Fibroblast of lung (primary cell): ENCODE measurements at regions not wholly inside any gene's neighbourhood (a gene's known extent, or its start where the extent isn't known, plus 50 kb on each side); places are given as distances from the start of the nearest gene placed in this dataset.

Experiments
- CTCF ChIP-seq, 2 donors: IDR thresholded peaks in 1 of 2; conservative IDR thresholded peaks in 1 of 2; 1 replicate in 1 of 2; 2 replicates in 1 of 2; pipeline ENCODE4 v1.5.1; 2011 to 2012; ENCODE audit warnings: low read length in 2 of 2, control low read depth in 1 of 2, inconsistent platforms in 1 of 2, low read depth in 1 of 2, mild to moderate bottlenecking in 1 of 2
- EZH2 ChIP-seq: IDR thresholded peaks from 2 replicates; pipeline ENCODE4 v1.5.1; 2012; ENCODE audit warnings: low read length, control low read depth, mild to moderate bottlenecking; ENCODE audit errors: missing control alignments

GRCh38 chr6:9921366-9921765 lies 493.5 kb downstream of the TFAP2A start:
- TF ChIP-seq CTCF (conservative IDR thresholded peaks at IDR 0.05 in 1 of 2, IDR thresholded peaks at IDR 0.05 in 1 of 2; ENCODE audit: low read depth in 1 of 2, low read length in 2 of 2), result no peak
- no peak for TF ChIP-seq EZH2
